ENCODE measurements at regions not wholly inside any gene's neighbourhood (a gene's known extent, or its start where the extent isn't known, plus 50 kb on each side); places are given as distances from the start of the nearest gene placed in this dataset.

- no peak overlapping the region for H3K4me3 ChIP-seq (ENCODE audit: low read depth, low read length)
- no peak for TF ChIP-seq CTCF (IDR thresholded peaks at IDR 0.05; ENCODE audit: borderline replicate concordance, insufficient read depth, low read depth, low read length)
Measured at GRCh38 chr2:107466241-107466640, 360.5 kb upstream of the RGPD4 start.

GRCh38 chr2:107466984-107467773 is 359.5 kb upstream of the RGPD4 start:
- no peak overlapping the region for H3K4me3 ChIP-seq (ENCODE audit: low read depth, low read length)
- no peak for TF ChIP-seq CTCF (IDR thresholded peaks at IDR 0.05; ENCODE audit: borderline replicate concordance, insufficient read depth, low read depth, low read length)

GRCh38 chr2:107469437-107469995 is 357.2 kb upstream of the RGPD4 start:
- TF ChIP-seq CTCF (IDR thresholded peaks at IDR 0.05; ENCODE audit: borderline replicate concordance, insufficient read depth, low read depth, low read length) = no peak
- H3K4me3 ChIP-seq (ENCODE audit: low read depth, low read length) = no peak overlapping the region

- no peak for TF ChIP-seq CTCF (IDR thresholded peaks at IDR 0.05; ENCODE audit: borderline replicate concordance, insufficient read depth, low read depth, low read length)
- H3K4me3 ChIP-seq (ENCODE audit: low read depth, low read length) = no peak overlapping the region
Measured at GRCh38 chr2:107473150-107473549, 353.5 kb upstream of the RGPD4 start.

GRCh38 chr2:107475859-107476258 is 350.8 kb upstream of the RGPD4 start:
- TF ChIP-seq CTCF (IDR thresholded peaks at IDR 0.05; ENCODE audit: borderline replicate concordance, insufficient read depth, low read depth, low read length) = no peak
- H3K4me3 ChIP-seq (ENCODE audit: low read depth, low read length) = no peak overlapping the region

- no peak for TF ChIP-seq CTCF (IDR thresholded peaks at IDR 0.05; ENCODE audit: borderline replicate concordance, insufficient read depth, low read depth, low read length)
- no peak overlapping the region for H3K4me3 ChIP-seq (ENCODE audit: low read depth, low read length)
Measured at GRCh38 chr2:107502539-107502938, 324.2 kb upstream of the RGPD4 start.

Measured in GM12875 (cell line).